Left cardiac atrium (tissue), 4 donors: ENCODE measurements at regions not wholly inside any gene's neighbourhood (a gene's known extent, or its start where the extent isn't known, plus 50 kb on each side); places are given as distances from the start of the nearest gene placed in this dataset.
A peak's percentile ranks its signal among the peaks of the same experiment; 100 is the strongest.

ENCODE experiments used
- ATAC-seq, 2 donors: fragments of 200-7000 bp; cut with Tn5 transposase; one replicate each; pipeline ENCODE4 v1.9.1; 2020; ENCODE audit warnings: mild to moderate bottlenecking in 2 of 2, moderate library complexity in 2 of 2
- DNase-seq: peaks from one replicate; pipeline ENCODE4 v3.0.0-alpha.2; 2020
- intact Hi-C, 2 donors: fragments of 100-400 bp; cut with DNase I; formaldehyde crosslinking; loops; one replicate each; pipeline versions ENCODE4 v1.14.1 to v1.15.1; 2022 to 2023
- donor health status: DM: no; HTN: yes; CAD: no.
- donor health status: DM: no; HTN: yes; CAD: no; lungs with severe emphysema.
- donor health status: DM: yes; HTN: yes; CAD: no.
- donor health status: Dilated cardiomyopathy.

DNA sequence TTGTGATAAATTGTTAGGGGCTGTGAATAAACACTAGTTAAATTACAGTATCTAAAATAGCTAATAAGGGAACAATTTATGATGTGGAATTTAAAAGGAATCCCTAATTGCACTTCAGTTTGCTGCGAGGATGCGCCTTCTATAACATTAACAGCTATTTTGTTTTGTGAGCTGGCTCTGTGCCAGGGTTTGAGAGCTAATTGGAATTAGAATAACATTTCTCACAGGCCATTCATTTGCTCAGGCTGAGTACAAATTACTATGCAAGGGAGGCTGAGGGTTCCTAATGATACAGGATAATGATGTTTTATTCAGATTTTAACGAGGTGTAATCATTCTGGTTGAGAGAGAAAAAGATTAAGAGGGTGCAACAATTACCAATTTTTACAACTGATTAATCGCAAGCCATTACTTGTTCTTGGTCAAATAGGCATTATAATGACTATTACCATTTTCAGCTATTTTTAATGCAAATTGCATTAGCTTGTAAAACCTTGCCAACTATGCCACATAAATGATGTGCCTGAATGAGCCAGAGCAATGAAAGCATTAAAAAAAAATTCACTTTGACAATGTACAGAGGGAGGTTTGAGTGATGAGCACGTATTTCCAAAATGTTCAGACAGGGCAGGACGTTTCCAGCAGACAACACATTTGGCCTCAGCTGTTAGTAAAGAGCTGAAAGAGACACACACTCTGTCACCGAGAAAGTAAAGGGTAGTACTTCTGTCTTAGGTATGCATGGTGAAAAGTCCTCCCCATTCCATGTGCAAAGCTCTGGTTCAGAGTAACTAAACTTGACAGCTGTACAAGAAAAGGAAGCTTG, 576.5 kb downstream of the TLE1 start:
- intact Hi-C loops, result no loop called here
- no peak for ATAC-seq
- DNase-seq, result no peak

DNA sequence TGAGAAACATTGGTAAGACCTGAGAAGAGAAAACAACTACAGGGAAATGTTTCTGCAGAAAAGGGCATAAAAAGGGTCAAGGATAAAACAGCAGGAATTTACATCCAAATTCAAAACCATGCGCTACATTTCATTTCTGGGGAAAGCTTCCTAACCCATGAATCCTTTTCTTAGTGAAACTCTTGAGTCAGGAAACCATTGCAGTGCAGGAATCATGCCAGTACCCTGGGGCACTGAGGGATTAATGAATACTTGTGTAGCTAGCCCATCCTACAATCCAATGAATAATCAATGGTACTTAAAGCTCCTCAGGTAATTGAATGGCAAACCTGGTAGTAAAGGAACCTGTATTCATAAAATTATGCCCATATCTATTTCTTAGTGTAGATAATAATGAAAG, 580.5 kb downstream of the TLE1 start:
- DNase-seq (no peak), ATAC-seq (no peak)
- intact Hi-C loops, result no loop called here

DNA sequence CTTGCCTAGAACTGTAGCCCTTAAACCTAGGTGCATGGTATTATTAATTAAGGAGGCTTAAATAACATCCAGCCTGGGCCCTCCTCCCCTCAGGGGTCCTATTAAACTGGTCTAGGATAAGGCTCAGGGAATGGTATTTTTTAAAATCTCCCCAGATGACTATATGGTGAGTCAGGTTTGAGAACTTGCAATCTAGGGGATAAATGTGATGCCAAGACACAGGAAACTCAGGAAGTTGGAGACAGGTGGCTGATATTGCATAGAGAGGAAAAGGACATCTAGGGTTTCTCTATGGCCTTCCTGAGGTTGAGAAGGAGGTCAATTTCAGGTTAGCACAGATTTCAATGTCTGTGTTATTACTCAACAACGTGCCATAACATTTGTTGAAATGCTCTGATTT, 581.0 kb downstream of the TLE1 start:
- intact Hi-C loops, result no loop called here
- ATAC-seq, result no peak
- no peak for DNase-seq

DNA sequence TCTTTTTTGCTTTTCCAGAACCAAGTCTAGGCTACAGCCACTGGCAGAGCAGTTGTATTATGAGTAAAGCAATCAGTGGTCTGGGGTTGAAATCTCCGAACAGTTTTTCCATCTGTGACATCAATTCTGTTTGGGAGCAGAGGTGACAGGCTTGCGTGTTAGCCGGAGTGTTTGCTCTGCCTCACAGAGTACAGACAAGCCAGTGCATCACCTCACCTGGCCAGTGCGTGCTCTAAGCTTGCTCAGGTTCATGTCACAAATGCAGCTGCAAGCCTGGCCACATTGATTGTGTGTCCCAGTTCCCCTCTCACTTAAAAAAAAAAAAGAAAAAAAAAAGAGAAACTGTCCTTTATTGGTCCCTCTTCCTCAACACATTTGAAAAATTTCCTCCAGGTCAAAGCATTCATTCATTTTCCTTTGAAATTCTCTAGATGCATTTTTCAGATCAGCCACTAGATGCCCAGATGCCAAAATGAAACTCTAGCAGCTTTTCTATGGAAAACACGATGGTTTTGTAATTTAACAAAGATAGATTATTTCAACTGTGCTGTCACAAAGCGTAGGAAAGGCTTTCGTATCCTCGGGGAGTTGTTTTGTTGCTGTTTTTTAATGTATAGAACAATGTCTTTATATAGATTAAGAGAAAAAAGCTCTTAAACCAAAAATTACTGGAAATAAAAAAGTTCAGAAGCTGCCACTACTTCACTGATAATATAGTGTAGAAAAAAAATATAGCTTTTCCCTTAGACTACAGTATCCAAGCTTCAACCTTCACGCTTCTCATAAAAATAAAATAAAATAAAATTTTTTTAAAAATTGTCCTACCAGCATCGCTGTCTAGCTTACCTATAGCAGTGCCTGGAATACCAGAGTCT, 585.5 kb downstream of the TLE1 start:
- no peak for ATAC-seq
- no peak for DNase-seq
- intact Hi-C loops, result no loop called here

DNA sequence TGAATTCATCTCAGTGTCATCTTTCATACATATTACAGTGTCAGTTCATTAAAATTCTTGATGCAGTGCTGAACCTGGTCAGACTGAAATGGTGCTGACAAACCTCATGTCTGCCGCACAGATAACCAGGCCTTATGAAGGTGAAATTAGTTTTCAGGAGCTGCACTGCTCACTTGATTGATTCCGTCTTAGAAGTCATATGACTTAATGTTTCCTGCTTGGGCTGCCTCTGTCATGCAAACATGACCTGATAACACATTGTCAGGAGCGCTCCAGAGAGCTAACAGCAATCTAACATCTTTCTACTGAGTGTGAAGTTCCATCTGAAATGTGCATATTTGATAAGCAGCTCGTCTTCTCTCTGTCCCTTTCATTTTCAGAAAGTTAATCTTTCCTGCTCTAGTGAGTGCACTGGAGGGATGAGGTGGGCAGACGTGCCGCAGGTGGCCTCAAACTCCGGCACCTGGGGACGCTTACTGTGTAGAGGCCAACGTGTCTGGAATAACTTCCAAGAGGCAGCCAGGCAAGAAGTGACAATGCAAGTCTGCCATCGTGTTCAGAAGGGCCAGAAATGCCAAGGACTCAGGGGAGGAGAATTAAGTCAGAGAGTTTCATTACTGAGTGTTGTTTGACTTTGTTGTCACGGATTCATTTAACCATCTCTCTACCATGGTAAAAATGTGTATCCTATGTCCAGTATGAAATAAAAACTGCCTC, 592.1 kb downstream of the TLE1 start:
- intact Hi-C loops, result no loop called here
- no peak for ATAC-seq

DNA sequence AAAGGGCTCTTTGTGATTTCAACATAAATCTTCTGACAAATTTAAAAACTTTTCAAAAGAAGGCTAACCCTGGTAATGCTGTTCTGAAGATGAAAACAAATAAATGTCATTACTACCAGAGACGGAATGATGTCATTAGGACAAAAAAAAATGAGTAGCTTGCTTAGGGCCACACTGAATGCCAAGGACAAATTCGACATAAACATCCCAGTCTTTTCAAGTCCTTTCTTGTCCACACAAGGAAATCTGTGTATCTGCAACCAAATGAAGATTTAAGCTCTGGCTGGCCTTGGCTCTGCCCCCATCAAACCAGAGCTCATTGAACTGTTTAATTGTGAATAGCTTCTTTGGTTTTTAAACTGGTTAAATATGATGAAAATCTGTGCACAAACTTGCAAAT, 592.7 kb downstream of the TLE1 start:
- intact Hi-C loops, result no loop called here
- ATAC-seq (no peak), DNase-seq (no peak)

More for the DNA sequence above, 592.1 kb downstream of the TLE1 start:
- no peak for DNase-seq

DNA sequence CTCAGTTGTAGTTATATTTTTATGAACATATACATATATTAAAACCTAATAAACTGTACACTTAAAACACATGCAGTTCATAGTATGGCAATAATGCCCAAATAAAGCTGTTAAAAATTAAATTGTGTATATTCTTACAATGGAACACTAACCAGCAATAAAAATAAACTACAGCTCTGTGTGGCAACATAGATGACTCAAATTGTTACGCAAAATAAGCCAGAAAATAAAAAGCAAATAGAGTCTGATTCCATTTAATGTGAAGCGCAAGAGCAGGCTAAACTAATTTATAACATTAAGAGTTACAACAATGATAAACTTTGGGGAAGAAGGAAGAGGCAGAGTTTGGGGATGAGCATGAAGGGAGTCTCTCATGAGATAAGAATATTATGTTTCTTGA, 597.3 kb downstream of the TLE1 start:
- DNase-seq (no peak), ATAC-seq (no peak)
- intact Hi-C loops, result no loop called here

DNA sequence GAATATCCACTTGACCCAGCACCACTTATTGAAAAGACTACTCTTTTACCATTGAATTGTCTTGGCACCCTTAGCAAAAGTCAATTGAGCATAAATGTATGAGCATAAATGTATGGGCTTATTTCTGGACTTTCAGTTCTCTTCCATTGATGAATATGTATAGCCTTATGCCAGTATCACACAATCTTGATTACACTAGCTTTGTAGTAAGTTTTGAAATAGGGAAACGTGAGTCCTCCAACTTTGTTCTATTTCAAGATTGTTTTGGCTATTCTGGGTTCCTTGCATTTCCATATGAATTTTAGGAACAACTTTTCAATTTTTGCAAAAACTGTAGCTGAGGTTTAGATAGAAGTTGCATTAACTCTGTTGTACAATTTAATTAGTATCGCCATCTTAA, 601.0 kb downstream of the TLE1 start:
- intact Hi-C loops, result no loop called here
- ATAC-seq, result no peak

DNA sequence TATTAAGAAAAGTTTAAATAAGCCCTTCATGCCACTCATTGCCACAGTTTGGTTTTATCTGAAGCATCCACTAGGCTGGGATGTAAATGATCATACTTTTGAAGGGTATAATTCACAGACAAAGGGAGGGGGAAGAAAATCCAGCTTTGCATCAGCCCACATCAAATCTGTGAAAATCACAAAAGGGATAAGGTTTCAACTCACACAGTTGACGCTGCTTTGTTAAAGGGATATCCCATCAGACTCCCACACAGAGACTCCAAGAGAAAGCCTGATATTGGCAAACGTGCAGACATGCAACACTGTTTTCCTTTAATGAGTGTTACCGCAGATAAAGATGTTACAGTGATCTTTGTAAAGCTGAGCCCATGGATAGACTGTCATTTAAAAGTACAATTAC, 602.9 kb downstream of the TLE1 start:
- intact Hi-C loops, result no loop called here
- ATAC-seq, result no peak
- no peak for DNase-seq

More for the DNA sequence above, 601.0 kb downstream of the TLE1 start:
- DNase-seq, result no peak

DNA sequence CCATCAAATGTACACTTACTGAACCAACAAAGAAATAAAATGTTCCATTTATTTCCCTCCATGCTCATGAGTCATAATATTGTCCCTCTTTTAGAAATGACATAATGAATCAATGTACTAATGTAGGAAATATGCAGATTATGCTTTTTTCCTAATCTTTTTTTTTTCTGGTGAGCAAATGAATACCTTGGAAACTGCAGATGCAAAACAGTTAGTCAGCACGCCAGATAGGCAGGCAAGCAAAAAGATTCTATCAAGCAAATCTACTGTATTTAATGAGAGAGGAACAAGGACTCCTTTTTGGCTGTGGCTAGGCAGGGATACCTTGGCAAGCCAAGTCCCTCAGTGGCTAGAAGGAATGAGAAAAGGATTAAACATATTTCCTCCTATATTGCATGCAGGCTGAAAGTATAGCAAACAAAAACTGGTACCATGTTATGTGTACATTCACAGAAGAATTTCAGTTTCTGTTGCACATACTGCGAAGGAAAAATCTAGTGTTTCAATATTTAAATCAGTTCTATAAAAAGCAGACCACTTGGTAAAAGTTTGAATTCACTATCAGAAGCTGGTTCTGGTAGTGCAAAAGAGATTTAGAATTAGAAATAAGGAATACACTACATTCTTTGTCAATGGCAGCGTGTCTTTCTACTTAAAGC, 605.4 kb downstream of the TLE1 start:
- intact Hi-C loops, result no loop called here
- DNase-seq, result no peak
- ATAC-seq, result peak in 1 of 2 donors; percentile 64

DNA sequence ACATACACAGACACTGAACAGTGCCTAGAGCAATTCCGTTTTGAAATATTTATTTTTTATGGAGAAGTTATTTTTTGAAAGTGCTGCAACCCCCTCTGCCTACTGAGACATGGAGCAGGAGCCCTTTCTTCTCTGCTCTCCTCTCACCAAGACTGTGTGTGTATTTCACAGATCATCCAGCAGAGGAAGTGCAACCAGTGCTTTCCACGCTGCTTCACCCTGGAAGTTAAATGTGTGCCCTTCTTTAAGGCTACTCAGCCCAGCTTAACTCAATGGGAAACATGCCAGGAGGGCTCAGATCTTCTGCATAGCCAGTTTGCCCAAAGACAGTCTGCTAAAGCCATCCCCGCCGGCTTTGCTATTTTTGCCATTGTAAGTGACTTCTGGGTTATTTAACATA, 606.3 kb downstream of the TLE1 start:
- DNase-seq (no peak), ATAC-seq (no peak)
- intact Hi-C loops, result no loop called here

DNA sequence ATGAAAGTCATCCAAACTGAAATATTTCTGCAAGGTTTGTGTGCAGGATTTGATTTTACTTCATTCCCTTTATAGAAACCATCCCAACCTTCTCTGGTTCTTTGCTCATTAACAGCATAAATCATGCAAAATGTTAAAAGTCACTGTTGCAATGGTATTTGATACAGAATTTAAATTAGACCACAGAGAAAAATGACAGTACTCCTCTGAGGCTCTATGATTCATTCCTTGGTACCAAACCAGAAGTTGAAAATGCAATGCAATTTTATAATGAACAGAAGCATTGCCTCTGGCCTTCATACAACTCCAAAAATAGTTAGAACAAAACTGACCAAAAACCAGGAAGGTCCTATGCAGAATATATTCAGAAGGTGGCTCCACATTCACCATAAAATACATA, 607.1 kb downstream of the TLE1 start:
- intact Hi-C loops, result no loop called here
- ATAC-seq (no peak), DNase-seq (no peak)

DNA sequence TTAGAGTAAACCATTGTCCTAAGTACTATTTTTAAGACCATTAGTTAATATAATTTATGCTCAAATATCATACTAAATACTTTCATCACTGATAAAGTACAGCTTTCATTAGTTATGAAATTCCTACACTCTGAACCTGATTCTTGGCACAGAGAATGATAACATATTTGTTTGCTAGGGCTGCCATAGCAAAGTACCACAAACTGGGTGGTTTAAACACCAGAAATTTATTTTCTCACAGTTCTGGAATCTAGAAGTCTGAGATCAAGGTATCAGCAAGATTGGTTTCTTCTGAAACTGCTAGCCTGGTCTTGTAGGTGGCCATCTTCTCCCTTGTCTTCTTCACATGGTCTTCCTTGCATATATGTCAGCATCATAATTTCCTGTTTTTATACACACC, 608.4 kb downstream of the TLE1 start:
- DNase-seq (no peak), ATAC-seq (peak in 1 of 2 donors; percentile 66)
- intact Hi-C loops, result no loop called here

DNA sequence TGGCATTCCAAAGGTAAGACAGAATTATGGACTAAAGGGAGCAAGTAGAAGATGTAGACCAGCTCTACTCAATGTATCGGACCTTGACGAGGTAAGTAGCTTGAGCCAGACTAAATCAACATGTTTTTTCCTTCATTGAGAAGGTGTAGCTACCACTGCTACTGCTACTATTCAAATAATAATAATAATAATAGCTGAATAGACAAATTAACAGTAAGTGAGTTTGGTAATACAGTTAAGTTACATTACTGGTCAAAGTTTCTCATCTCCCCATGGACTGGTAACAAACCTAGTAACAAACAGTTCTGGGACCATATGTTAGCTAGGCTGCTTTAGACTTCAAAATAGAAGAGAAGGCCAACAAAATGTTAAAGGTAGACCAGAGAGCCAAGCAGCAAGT, 609.2 kb downstream of the TLE1 start:
- intact Hi-C loops, result no loop called here
- DNase-seq (no peak), ATAC-seq (no peak)

DNA sequence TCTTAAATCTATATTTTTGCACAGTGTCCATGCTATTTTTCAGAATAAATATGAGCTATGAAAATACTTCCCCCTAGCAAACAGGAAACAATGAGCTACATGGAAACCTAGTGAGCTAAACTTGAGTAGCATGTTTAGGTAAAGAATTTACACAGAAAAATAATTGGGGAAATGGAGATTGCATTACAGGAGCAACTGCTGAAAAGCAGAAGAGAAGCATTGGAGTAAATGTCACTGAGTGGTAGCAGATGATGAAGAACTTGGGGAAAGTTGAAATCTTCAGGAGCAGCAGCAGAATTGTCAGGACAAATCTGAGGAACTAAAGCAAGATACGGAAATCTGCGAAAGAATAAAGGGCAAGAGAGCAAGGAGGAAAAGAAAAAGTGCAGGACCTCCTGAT, 610.3 kb downstream of the TLE1 start:
- DNase-seq (no peak), ATAC-seq (no peak)
- intact Hi-C loops, result no loop called here

DNA sequence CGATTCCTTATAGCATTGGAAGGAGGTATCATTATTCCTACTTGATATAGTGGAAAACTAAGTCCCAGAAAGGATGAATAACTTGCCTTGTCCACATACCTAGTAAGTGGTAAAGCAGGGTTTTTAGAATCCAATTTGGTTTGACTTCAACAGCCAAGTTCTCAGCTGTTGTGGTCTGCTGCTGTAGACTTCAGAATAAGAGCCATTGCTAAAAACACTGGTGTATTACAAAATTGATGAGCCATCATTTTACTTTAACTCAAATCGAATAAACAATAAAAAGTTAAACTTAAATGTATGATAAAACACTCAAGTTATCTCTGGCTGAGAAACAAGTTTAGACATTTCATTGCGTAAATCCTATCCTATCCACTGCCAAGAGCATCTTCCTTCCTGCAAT, 610.8 kb downstream of the TLE1 start:
- ATAC-seq (no peak), DNase-seq (no peak)
- intact Hi-C loops, result no loop called here

DNA sequence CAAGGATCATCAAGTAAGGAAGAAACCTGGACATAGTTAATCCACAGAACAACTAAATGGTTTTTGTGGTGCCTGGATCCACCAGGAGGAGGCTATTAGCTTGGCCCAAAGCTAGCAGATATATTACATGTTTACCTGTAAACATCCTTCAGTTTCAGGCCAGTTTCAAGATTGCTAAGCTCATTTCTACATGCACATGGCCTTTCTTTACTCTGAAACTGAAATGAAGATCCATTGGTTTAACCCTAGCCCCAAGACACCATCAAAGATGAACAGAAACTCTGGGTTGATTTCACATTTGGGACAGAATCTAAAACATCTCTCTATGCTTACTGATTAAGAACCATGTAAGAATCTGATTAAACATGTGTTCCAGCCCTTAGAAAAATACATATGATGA, 611.8 kb downstream of the TLE1 start:
- intact Hi-C loops, result no loop called here
- no peak for ATAC-seq

DNA sequence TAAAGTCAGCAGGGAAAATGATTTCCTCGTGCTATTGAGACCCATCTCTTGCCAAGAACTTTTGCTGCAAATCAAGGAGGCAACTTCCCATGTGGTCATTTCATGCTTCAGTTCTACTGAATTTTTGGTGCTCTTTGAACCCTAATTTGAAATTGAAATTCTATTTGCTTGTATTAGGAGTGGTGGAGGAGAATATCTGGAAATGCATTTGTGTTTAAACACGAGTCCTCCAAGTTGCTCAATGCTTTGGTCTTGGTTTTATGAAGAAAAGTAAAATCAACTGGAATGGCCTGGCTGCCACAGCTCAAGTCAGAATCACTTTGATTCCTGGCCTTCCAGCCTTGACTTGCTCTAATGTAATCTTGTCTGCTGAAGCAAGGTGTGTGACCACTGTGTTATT, 613.2 kb downstream of the TLE1 start:
- DNase-seq, result no peak
- intact Hi-C loops, result no loop called here
- no peak for ATAC-seq

More for the DNA sequence above, 611.8 kb downstream of the TLE1 start:
- DNase-seq, result no peak

DNA sequence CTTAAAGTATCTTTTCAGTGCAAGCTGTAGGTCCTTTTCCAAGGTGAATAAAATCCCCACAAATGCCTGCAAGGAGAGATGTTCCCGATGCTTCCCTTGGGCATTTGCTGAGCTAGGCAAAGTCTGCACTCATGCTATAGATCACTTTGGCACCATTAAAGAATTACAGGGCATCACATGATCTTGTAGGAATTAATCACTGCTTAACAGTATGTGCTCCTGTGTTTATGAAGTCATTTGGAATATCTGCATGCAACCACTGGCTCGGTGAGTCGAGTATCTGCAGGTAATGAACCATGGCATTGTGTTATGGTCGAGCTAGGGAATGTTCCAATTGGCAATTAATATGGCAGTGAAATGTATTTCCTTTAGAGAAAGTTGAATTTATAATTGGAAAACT, 615.1 kb downstream of the TLE1 start:
- intact Hi-C loops, result no loop called here
- ATAC-seq, result no peak
- no peak for DNase-seq

DNA sequence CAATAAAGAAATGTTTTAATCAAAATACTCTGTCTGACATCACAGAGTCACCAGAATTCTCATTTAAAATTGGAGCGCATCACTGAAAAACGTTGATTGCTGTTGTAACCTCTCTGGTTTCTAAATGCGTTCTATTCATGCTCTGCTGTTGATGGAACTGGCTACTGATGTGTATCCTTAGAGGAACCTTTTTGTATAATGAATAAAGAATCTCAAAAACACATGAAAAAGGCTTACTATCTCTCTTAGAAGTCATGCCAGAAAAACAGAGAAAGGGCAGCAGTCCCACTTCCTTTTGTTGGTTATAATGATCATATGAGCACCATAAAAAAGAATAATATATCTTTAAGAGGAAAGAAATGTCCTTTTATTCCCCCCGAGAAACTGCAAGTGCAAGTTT, 615.5 kb downstream of the TLE1 start:
- intact Hi-C loops, result no loop called here
- ATAC-seq (no peak), DNase-seq (no peak)
